H1 (cell line): ENCODE measurements at regions not wholly inside any gene's neighbourhood (a gene's known extent, or its start where the extent isn't known, plus 50 kb on each side); places are given as distances from the start of the nearest gene placed in this dataset.

Experiments used
- BCL11A ChIP-seq, 2 experiments: IDR thresholded peaks; one replicate each; pipeline ENCODE4 v1.6.1; 2011; ENCODE audit warnings: low read depth in 2 of 2, low read length in 2 of 2, mild to moderate bottlenecking in 2 of 2
- EZH2 ChIP-seq: fragments of 200-600 bp; sonication (generic); IDR thresholded peaks from 2 replicates; pipeline ENCODE4 v1.7.1; 2012; ENCODE audit warnings: low read depth, mild to moderate bottlenecking, moderate library complexity, low read length, inconsistent platforms; ENCODE audit not compliant: severe bottlenecking
- JUND ChIP-seq: IDR thresholded peaks from 2 replicates; pipeline ENCODE4 v1.6.1; 2011; ENCODE audit warnings: mild to moderate bottlenecking, improper control_type of control experiment, low read length
- PHF8 ChIP-seq: fragments of 200-600 bp; sonication (generic); conservative IDR thresholded peaks from 2 replicates; pipeline ENCODE4 v1.7.1; 2012; ENCODE audit warnings: low read depth, mild to moderate bottlenecking, inconsistent platforms, low read length, moderate library complexity
- POLR2A ChIP-seq, 2 experiments: IDR thresholded peaks; 1 replicate in 1 of 2; 2 replicates in 1 of 2; pipeline ENCODE4 v1.6.1; 2011; ENCODE audit warnings: low read depth in 2 of 2, low read length in 2 of 2, mild to moderate bottlenecking in 2 of 2; ENCODE audit errors: control extremely low read depth in 1 of 2
- SRF ChIP-seq: IDR thresholded peaks from 2 replicates; pipeline ENCODE4 v1.6.1; 2011; ENCODE audit warnings: mild to moderate bottlenecking, low read depth, low read length, moderate library complexity
- TAF1 ChIP-seq: IDR thresholded peaks from 2 replicates; pipeline ENCODE4 v1.6.1; 2011; ENCODE audit warnings: mild to moderate bottlenecking, low read depth, low read length
- TCF12 ChIP-seq: IDR thresholded peaks from 2 replicates; pipeline ENCODE4 v1.6.1; 2011; ENCODE audit warnings: low read depth, mild to moderate bottlenecking, low read length
- YY1 ChIP-seq: IDR thresholded peaks from 2 replicates; pipeline ENCODE4 v1.6.1; 2011; ENCODE audit warnings: low read depth, mild to moderate bottlenecking, low read length
- TF ChIP-seq, protein P1 (sequence below), 3 experiments: IDR thresholded peaks; 1 replicate in 2 of 3; 2 replicates in 1 of 3; pipeline versions ENCODE4 v1.5.1 to v1.6.1; 2011; ENCODE audit warnings: low read length in 3 of 3, mild to moderate bottlenecking in 3 of 3, inconsistent platforms in 2 of 3, low read depth in 1 of 3, moderate library complexity in 1 of 3; ENCODE audit not compliant: insufficient read depth in 1 of 3; ENCODE audit errors: control extremely low read depth in 1 of 3
- TF ChIP-seq, protein P2 (sequence below): IDR thresholded peaks from 2 replicates; pipeline ENCODE4 v1.6.1; 2012; ENCODE audit warnings: inconsistent platforms

DNA sequence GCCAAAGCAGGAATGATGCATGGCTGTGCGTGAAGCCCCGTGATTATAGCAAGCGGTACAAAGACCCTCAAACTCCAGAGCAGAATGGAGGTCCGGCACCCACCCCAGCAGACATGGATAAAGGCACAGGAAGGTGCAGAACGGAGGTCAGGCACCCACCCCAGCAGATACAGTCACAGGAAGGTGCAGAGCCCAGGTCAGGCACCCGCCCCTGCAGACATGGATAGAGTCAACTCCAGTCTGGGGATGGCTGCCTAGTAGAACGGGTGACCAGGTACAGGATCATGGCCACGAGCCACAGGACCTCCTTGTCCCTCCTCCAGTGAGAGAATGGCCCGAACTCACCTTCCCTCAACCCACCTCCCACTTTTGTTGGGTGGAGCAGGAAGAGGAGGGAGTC, 318.3 kb upstream of the SALL3 start:
- TF ChIP-seq, protein P1, sequence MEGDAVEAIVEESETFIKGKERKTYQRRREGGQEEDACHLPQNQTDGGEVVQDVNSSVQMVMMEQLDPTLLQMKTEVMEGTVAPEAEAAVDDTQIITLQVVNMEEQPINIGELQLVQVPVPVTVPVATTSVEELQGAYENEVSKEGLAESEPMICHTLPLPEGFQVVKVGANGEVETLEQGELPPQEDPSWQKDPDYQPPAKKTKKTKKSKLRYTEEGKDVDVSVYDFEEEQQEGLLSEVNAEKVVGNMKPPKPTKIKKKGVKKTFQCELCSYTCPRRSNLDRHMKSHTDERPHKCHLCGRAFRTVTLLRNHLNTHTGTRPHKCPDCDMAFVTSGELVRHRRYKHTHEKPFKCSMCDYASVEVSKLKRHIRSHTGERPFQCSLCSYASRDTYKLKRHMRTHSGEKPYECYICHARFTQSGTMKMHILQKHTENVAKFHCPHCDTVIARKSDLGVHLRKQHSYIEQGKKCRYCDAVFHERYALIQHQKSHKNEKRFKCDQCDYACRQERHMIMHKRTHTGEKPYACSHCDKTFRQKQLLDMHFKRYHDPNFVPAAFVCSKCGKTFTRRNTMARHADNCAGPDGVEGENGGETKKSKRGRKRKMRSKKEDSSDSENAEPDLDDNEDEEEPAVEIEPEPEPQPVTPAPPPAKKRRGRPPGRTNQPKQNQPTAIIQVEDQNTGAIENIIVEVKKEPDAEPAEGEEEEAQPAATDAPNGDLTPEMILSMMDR (IDR thresholded peaks at IDR 0.05; ENCODE audit: control extremely low read depth in 1 of 3, insufficient read depth in 1 of 3, low read depth in 1 of 3, low read length in 3 of 3): no peak
- TF ChIP-seq PHF8 (no peak), YY1 (no peak), SRF (no peak), POLR2A (IDR thresholded peaks at IDR 0.05; ENCODE audit: control extremely low read depth in 1 of 2, low read depth in 2 of 2, low read length in 2 of 2) (no peak), EZH2 (no peak), BCL11A (IDR thresholded peaks at IDR 0.05; ENCODE audit: low read depth in 2 of 2, low read length in 2 of 2) (no peak), JUND (no peak), TAF1 (no peak), TCF12 (no peak)
- TF ChIP-seq, protein P2, sequence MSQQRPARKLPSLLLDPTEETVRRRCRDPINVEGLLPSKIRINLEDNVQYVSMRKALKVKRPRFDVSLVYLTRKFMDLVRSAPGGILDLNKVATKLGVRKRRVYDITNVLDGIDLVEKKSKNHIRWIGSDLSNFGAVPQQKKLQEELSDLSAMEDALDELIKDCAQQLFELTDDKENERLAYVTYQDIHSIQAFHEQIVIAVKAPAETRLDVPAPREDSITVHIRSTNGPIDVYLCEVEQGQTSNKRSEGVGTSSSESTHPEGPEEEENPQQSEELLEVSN: no peak
